ENCODE measurements at regions not wholly inside any gene's neighbourhood (a gene's known extent, or its start where the extent isn't known, plus 50 kb on each side); places are given as distances from the start of the nearest gene placed in this dataset.
A peak's percentile ranks its signal among the peaks of the same experiment; 100 is the strongest.

- DNase-seq (no peak), ATAC-seq (ENCODE audit: low read depth in 2 of 2) (no peak)
- peaks cover 0 to 12% (median 9%) of the 10 kb centered on the region in 4 donors for H3K4me1 Mint-ChIP-seq
- H3K9me3 Mint-ChIP-seq = peaks cover 0 to 10% (median 2%) of the 10 kb centered on the region in 7 donors
- Histone ChIP-seq H3K27ac (ENCODE audit: insufficient read depth, low read length, poor library complexity, severe bottlenecking) (no peak overlapping the region), H3K4me3 (ENCODE audit: low read depth, low read length) (no peak overlapping the region), H3K27me3 (ENCODE audit: control insufficient read depth, insufficient read depth, low read length) (no peaks in the 10 kb centered on the region), H3K9me3 (ENCODE audit: control insufficient read depth in 2 of 2, low read length in 2 of 2) (no peaks in the 10 kb centered on the region), H3K4me1 (ENCODE audit: control insufficient read depth, insufficient read depth, low read length, poor library complexity, severe bottlenecking) (no peaks in the 10 kb centered on the region), H3K36me3 (ENCODE audit: control insufficient read depth, insufficient read depth, low read length) (no peaks in the 10 kb centered on the region)
- peaks cover 5% of the 10 kb centered on the region for H3K27me3 Mint-ChIP-seq
- H3K36me3 Mint-ChIP-seq = no peaks in the 10 kb centered on the region
- no peak overlapping the region for H3K4me3 Mint-ChIP-seq
- no peak overlapping the region for H3K27ac Mint-ChIP-seq
Measured at GRCh38 chr9:105855987-105856386, 161.6 kb downstream of the TMEM38B start.

GRCh38 chr9:105858006-105858690 lies 163.8 kb downstream of the TMEM38B start:
- no peaks in the 10 kb centered on the region for H3K9me3 ChIP-seq (ENCODE audit: control insufficient read depth in 2 of 2, low read length in 2 of 2)
- H3K4me1 Mint-ChIP-seq = peaks cover 0 to 12% (median 9%) of the 10 kb centered on the region in 4 donors
- H3K36me3 Mint-ChIP-seq = no peaks in the 10 kb centered on the region
- H3K27ac ChIP-seq (ENCODE audit: insufficient read depth, low read length, poor library complexity, severe bottlenecking) = no peak overlapping the region
- H3K27ac Mint-ChIP-seq = no peak overlapping the region
- no peaks in the 10 kb centered on the region for H3K36me3 ChIP-seq (ENCODE audit: control insufficient read depth, insufficient read depth, low read length)
- DNase-seq (peak in 1 of 3 donors; percentile 35), ATAC-seq (ENCODE audit: low read depth in 2 of 2) (no peak)
- H3K4me1 ChIP-seq (ENCODE audit: control insufficient read depth, insufficient read depth, low read length, poor library complexity, severe bottlenecking) = no peaks in the 10 kb centered on the region
- H3K9me3 Mint-ChIP-seq = peaks cover 0 to 14% (median 8%) of the 10 kb centered on the region in 7 donors
- no peak overlapping the region for H3K4me3 Mint-ChIP-seq
- H3K27me3 Mint-ChIP-seq = peaks cover 5% of the 10 kb centered on the region
- no peak overlapping the region for H3K4me3 ChIP-seq (ENCODE audit: low read depth, low read length)
- no peaks in the 10 kb centered on the region for H3K27me3 ChIP-seq (ENCODE audit: control insufficient read depth, insufficient read depth, low read length)

GRCh38 chr9:105858877-105859276 lies 164.5 kb downstream of the TMEM38B start:
- peak overlapping the region in 1 of 3 donors; percentile 8 for H3K27ac Mint-ChIP-seq
- ATAC-seq (ENCODE audit: low read depth in 2 of 2) (no peak), DNase-seq (peak in 1 of 3 donors; percentile 40)
- Histone ChIP-seq H3K27me3 (ENCODE audit: control insufficient read depth, insufficient read depth, low read length) (no peaks in the 10 kb centered on the region), H3K4me1 (ENCODE audit: control insufficient read depth, insufficient read depth, low read length, poor library complexity, severe bottlenecking) (no peaks in the 10 kb centered on the region), H3K4me3 (ENCODE audit: low read depth, low read length) (no peak overlapping the region), H3K36me3 (ENCODE audit: control insufficient read depth, insufficient read depth, low read length) (no peaks in the 10 kb centered on the region), H3K9me3 (ENCODE audit: control insufficient read depth in 2 of 2, low read length in 2 of 2) (no peaks in the 10 kb centered on the region), H3K27ac (ENCODE audit: insufficient read depth, low read length, poor library complexity, severe bottlenecking) (no peak overlapping the region)
- no peak overlapping the region for H3K4me3 Mint-ChIP-seq
- H3K9me3 Mint-ChIP-seq = peaks cover 0 to 14% (median 8%) of the 10 kb centered on the region in 7 donors
- peaks cover 5% of the 10 kb centered on the region for H3K27me3 Mint-ChIP-seq
- no peaks in the 10 kb centered on the region for H3K36me3 Mint-ChIP-seq
- H3K4me1 Mint-ChIP-seq = peaks cover 0 to 12% (median 9%) of the 10 kb centered on the region in 4 donors

GRCh38 chr9:105859428-105860091 lies 165.2 kb downstream of the TMEM38B start:
- Histone ChIP-seq H3K4me1 (ENCODE audit: control insufficient read depth, insufficient read depth, low read length, poor library complexity, severe bottlenecking) (no peaks in the 10 kb centered on the region), H3K27me3 (ENCODE audit: control insufficient read depth, insufficient read depth, low read length) (no peaks in the 10 kb centered on the region), H3K9me3 (ENCODE audit: control insufficient read depth in 2 of 2, low read length in 2 of 2) (no peaks in the 10 kb centered on the region), H3K27ac (ENCODE audit: insufficient read depth, low read length, poor library complexity, severe bottlenecking) (no peak overlapping the region), H3K4me3 (ENCODE audit: low read depth, low read length) (peak overlapping the region; percentile 11), H3K36me3 (ENCODE audit: control insufficient read depth, insufficient read depth, low read length) (no peaks in the 10 kb centered on the region)
- Mint-ChIP-seq H3K9me3 (peaks cover 0 to 14% (median 6%) of the 10 kb centered on the region in 7 donors), H3K4me3 (no peak overlapping the region), H3K27me3 (peaks cover 5% of the 10 kb centered on the region), H3K27ac (no peak overlapping the region), H3K4me1 (peaks cover 0 to 12% (median 9%) of the 10 kb centered on the region in 4 donors), H3K36me3 (no peaks in the 10 kb centered on the region)
- ATAC-seq (ENCODE audit: low read depth in 2 of 2) (no peak), DNase-seq (peak in 1 of 3 donors; percentile 33)

GRCh38 chr9:105860516-105860915 lies 166.2 kb downstream of the TMEM38B start:
- Mint-ChIP-seq H3K27ac (no peak overlapping the region), H3K4me3 (no peak overlapping the region), H3K27me3 (peaks cover 5% of the 10 kb centered on the region), H3K36me3 (no peaks in the 10 kb centered on the region), H3K9me3 (peaks cover 0 to 14% (median 6%) of the 10 kb centered on the region in 7 donors), H3K4me1 (peaks cover 0 to 12% (median 9%) of the 10 kb centered on the region in 4 donors)
- DNase-seq (no peak), ATAC-seq (ENCODE audit: low read depth in 2 of 2) (no peak)
- no peak overlapping the region for H3K4me3 ChIP-seq (ENCODE audit: low read depth, low read length)
- no peaks in the 10 kb centered on the region for H3K36me3 ChIP-seq (ENCODE audit: control insufficient read depth, insufficient read depth, low read length)
- H3K9me3 ChIP-seq (ENCODE audit: control insufficient read depth in 2 of 2, low read length in 2 of 2) = no peaks in the 10 kb centered on the region
- no peaks in the 10 kb centered on the region for H3K27me3 ChIP-seq (ENCODE audit: control insufficient read depth, insufficient read depth, low read length)
- no peak overlapping the region for H3K27ac ChIP-seq (ENCODE audit: insufficient read depth, low read length, poor library complexity, severe bottlenecking)
- no peaks in the 10 kb centered on the region for H3K4me1 ChIP-seq (ENCODE audit: control insufficient read depth, insufficient read depth, low read length, poor library complexity, severe bottlenecking)

- peaks cover 0 to 12% (median 9%) of the 10 kb centered on the region in 4 donors for H3K4me1 Mint-ChIP-seq
- Histone ChIP-seq H3K4me3 (ENCODE audit: low read depth, low read length) (no peak overlapping the region), H3K27me3 (ENCODE audit: control insufficient read depth, insufficient read depth, low read length) (no peaks in the 10 kb centered on the region), H3K9me3 (ENCODE audit: control insufficient read depth in 2 of 2, low read length in 2 of 2) (no peaks in the 10 kb centered on the region), H3K27ac (ENCODE audit: insufficient read depth, low read length, poor library complexity, severe bottlenecking) (no peak overlapping the region), H3K36me3 (ENCODE audit: control insufficient read depth, insufficient read depth, low read length) (no peaks in the 10 kb centered on the region), H3K4me1 (ENCODE audit: control insufficient read depth, insufficient read depth, low read length, poor library complexity, severe bottlenecking) (no peaks in the 10 kb centered on the region)
- H3K9me3 Mint-ChIP-seq = peaks cover 0 to 14% (median 3%) of the 10 kb centered on the region in 7 donors
- no peak overlapping the region for H3K27ac Mint-ChIP-seq
- no peaks in the 10 kb centered on the region for H3K36me3 Mint-ChIP-seq
- H3K27me3 Mint-ChIP-seq = peaks cover 5% of the 10 kb centered on the region
- H3K4me3 Mint-ChIP-seq = no peak overlapping the region
- DNase-seq = no peak
- ATAC-seq (ENCODE audit: low read depth in 2 of 2) = no peak
Measured at GRCh38 chr9:105861972-105862371, 167.6 kb downstream of the TMEM38B start.

- no peaks in the 10 kb centered on the region for H3K36me3 ChIP-seq (ENCODE audit: control insufficient read depth, insufficient read depth, low read length)
- H3K27me3 ChIP-seq (ENCODE audit: control insufficient read depth, insufficient read depth, low read length) = no peaks in the 10 kb centered on the region
- no peaks in the 10 kb centered on the region for H3K9me3 ChIP-seq (ENCODE audit: control insufficient read depth in 2 of 2, low read length in 2 of 2)
- no peak overlapping the region for H3K27ac ChIP-seq (ENCODE audit: insufficient read depth, low read length, poor library complexity, severe bottlenecking)
- DNase-seq (no peak), ATAC-seq (ENCODE audit: low read depth in 2 of 2) (no peak)
- H3K4me1 ChIP-seq (ENCODE audit: control insufficient read depth, insufficient read depth, low read length, poor library complexity, severe bottlenecking) = no peaks in the 10 kb centered on the region
- H3K27ac Mint-ChIP-seq = no peak overlapping the region
- H3K4me1 Mint-ChIP-seq = peaks cover 0 to 5% (median 0%) of the 10 kb centered on the region in 4 donors
- H3K4me3 ChIP-seq (ENCODE audit: low read depth, low read length) = no peak overlapping the region
- peaks cover 0 to 11% (median 5%) of the 10 kb centered on the region in 7 donors for H3K9me3 Mint-ChIP-seq
- no peaks in the 10 kb centered on the region for H3K36me3 Mint-ChIP-seq
- H3K4me3 Mint-ChIP-seq = no peak overlapping the region
- no peaks in the 10 kb centered on the region for H3K27me3 Mint-ChIP-seq
Measured at GRCh38 chr9:105864248-105864898, 170.0 kb downstream of the TMEM38B start.
